DMS53 (cell line): ENCODE measurements at regions not wholly inside any gene's neighbourhood (a gene's known extent, or its start where the extent isn't known, plus 50 kb on each side); places are given as distances from the start of the nearest gene placed in this dataset.
"Not testable (repeated sequence)": the region's sequence is repeated elsewhere in the genome, so short reads cannot be mapped to it uniquely, and the experiment has no call there.

Experiments
- DNase-seq: peaks from one replicate; lab custom pipeline; 2025; lab: John Stamatoyannopoulos, UW

DNA sequence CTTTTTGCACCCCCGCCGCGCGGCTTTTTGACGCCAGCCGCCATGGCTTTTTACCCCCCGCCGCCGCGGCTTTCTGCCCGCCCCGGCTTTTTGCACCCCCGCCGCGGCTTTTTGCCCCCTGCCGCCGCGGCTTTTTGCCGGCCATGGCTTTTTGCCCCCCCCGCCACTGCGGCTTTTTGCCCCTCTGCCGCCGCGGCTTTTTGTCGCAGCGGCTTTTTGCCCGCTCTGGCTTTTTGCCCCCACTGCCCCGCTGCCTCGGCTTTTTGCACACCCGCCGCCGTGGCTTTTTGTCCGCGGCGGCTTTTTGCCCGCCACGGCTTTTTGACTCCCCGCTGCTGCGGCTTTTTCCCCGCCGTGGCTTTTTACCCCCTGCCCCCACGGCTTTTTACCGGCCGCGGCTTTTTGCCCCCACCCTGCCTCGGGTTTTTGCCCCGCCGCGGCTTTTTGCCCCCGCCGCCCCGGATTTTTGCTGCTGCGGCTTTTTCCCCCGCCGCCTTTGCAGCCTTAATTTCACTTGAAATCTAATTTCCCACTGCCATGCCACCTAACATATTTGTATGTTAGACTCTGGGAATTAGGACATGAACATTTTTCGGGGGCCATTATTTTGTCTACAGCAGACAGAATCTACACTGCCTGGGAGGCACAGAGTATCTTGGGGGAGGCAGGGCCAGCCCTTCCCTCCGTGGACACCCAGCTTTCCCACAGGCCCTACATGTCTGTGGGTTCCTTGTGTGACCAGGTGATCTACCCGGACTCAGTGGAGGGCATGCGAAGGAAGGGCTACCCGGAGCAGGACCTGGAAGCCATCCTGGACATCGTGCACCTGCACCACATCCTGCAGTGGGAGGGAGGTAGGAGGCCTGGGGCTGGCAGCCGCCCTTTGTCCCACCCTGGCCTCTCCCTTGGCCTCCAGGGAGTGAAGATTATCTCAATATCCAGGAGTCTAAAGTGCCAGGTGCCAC is 3031.0 kb upstream of the TEKT4 start:
- no peak for DNase-seq

DNA sequence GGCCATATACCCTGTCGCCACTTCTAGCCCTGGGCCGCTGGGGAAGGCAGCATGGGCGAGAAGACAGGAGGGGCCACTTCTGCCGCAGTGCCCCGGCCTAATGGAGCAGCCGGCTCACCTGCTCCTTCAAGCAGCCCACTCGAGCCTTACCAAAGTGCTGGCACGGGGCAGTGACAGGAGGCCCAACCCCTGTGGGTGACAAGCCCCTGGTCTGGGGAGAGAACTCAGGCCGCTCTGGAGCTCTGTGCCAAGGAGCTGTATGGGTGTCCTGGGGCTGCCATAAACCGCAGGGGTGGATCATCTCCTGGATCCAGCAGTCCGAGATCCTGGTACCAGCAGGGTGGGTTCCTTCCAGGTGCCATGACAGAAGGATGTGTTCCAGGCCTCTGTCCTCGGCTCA is 3029.0 kb upstream of the TEKT4 start:
- not testable (repeated sequence) for DNase-seq

DNA sequence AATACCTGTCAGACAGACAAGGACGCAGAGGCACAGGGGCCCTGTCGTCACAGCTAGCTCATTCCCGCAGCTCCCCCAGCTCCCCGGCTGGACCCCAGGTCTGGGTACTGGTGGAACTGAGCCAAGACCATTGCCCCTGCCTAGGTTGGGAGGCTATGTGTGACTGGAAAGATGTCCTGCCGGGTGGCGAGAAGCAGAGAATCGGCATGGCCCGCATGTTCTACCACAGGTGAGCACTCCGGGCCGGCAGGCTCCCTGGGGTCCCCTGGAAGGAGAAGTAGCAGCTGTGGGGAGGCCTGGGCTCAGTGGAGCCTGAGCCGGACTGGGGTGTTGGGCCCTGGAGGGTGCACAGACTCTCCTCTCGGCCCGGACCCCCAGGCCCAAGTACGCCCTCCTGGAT is 3028.3 kb upstream of the TEKT4 start:
- DNase-seq = not testable (repeated sequence)

DNA sequence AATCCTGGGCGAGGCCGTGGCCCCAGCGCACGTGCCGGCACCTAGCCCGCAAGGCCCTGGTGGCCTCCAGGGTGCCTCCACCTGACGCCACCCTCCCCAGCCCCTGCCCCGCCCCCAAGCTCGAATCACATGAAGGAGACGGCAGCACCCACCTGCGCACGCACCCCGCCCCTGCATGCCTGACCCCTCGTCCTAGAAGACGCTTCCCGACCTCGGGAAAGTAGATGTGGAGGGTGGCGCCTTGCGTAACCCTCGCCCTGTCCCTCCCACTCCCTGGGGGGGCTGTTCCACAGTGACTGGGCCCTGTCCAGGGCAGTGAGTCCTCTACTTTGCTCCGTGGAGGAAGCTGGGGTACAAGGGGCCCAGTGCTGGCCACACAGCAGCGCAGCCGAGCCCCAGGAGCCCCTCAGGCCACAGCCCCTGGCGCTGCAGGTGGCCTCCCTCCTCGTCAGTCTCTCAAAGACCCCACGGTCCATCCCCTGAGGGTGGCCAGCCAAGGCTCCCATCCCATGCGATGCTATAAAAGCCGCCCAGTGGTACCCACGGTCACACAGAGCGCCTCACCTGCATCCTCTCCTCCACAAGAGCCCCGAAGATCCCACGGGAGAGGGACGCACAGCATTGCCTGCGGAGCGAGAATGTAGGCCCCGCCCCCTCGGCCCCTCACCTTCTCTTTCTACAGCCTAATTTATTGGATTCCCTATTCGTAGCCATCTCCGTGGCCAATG is 3027.3 kb upstream of the TEKT4 start:
- not testable (repeated sequence) for DNase-seq

DNA sequence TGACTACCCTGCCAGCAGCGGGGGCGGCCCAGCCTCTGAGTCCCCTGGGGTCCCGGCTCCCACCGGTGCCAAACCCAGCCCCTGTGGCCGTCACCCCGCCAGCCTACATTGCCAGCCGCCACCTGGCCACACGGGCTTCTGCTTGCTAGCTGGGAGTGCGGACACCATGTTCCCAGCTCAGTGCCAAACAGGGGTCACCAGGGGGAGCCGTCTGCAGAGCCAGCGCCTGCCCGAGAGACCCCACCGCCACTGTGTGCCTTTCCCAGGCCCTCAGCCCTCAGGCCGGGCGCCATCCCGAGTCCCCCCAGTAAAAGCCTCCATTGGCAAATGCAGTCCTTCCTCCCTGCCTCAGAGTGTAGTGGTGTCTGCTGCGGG is 3026.8 kb upstream of the TEKT4 start:
- DNase-seq = not testable (repeated sequence)

DNA sequence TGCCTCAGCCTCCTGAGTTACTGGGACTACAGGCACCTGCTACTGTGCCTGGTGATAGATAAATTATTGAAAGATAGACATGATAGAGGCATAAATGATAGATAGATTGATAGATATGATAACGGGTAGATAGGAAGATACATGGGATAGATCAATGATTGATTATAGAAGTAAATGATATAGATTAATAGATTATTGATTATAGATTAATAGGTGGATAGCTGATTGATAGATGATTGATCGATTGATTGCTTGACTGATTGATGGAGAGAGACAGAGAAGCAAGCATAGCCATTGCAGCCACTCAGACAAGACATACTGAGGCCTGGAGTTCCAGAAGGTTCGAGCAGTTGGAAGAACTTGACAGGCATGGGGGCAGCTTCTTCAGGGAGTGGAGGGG is 3024.8 kb upstream of the TEKT4 start:
- DNase-seq = not testable (repeated sequence)

DNA sequence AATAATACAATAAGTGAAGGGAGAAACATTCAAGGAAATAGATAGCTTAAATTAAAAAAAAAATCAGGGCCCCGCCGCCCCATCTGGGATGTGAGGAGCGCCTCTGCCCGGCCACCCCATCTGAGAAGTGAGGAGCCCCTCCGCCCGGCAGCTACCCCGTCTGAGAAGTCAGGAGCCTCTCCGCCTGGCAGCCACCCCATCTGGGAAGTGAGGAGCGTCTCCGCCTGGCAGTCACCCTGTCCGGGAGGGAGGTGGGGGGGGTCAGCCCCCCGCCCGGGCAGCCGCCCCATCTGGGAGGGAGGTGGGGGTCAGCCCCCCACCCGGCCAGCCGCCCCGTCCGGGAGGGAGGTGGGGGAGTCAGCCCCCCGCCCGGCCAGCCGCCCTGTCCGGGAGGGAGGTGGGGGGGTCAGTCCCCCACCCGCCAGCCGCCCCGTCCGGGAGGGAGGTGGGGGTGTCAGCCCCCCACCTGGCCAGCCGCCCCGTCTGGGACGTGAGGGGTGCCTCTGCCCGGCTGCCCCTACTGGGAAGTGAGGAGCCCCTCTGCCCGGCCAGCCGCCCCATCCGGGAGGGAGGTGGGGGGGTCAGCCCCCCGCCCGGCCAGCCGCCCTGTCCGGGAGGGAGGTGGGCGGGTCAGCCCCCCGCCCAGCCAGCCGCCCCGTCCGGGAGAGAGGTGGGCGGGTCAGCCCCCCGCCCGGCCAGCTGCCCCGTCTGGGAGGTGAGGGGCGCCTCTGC is 3019.4 kb upstream of the TEKT4 start:
- not testable (repeated sequence) for DNase-seq

DNA sequence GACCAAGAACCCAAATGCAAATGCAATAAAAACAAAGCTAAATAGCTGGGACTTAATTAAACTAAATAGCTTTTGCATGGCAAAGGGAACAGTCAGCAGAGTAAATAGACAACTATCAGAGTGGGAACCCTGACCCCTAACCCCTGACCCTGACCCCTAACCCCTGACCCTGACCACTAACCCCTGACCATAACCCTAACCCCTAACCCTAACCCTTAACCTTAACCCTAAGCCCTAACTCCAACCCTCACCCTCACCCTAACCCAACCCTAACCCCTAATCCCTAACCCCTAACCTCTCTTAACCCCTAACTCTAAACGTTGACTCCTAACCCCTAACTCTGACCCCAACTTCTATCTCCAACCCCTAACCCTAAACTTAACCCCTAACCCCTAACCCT is 3014.3 kb upstream of the TEKT4 start:
- DNase-seq = not testable (repeated sequence)

DNA sequence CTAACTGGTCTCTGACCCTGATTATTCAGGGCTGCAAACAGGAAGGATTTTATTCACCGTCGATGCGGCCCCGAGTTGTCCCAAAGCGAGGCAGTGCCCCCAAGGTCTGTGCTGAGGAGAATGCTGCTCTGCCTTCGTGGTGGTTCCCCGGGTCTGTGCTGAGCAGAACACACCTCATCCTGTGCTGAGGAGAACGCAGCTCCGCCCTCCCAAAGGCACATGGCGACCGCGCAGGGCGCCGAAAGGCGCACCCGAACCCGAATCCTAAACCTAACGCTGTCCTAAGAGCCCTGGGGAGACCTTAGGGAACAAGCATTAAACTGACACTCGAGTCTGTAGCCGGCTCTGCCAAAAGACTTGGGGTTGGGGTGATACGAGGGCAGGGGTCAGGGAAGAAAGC is 3013.5 kb upstream of the TEKT4 start:
- DNase-seq = not testable (repeated sequence)

DNA sequence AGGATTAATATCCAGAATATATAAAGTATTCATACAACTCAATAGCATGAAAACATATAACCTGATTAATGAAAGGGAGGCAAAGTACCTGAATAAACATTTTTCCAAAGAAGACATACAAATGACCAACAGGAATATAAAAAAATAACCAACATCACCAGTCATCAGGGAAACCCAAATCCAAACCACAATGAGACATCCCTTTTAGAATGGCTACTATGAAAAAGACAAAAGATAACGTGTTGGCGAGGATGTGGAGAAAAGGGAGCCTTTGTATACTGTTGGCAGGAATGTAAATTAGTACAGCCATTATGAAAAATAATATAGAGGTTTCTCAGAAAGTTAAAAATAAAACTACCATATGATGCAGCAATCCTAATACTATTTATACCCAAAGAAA is 2999.5 kb upstream of the TEKT4 start:
- DNase-seq = not testable (repeated sequence)

DNA sequence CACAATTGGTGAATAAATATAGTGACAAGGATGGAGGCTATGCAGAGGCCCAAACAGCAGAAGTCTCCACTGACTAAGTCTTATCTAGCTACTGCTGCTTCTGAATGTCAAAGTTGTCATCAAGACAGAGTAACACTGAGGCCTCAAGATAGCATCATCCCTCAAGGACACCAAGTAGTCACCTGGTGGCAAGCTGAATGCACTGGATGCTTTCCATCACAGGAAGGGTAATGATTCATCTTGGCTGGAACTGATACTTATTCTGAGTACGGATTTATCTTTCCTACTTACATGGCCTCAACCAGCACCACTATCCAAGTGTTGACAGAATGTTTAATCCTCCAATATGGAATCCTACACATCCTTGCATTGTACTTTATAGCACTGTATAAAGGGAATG is 2997.8 kb upstream of the TEKT4 start:
- not testable (repeated sequence) for DNase-seq

DNA sequence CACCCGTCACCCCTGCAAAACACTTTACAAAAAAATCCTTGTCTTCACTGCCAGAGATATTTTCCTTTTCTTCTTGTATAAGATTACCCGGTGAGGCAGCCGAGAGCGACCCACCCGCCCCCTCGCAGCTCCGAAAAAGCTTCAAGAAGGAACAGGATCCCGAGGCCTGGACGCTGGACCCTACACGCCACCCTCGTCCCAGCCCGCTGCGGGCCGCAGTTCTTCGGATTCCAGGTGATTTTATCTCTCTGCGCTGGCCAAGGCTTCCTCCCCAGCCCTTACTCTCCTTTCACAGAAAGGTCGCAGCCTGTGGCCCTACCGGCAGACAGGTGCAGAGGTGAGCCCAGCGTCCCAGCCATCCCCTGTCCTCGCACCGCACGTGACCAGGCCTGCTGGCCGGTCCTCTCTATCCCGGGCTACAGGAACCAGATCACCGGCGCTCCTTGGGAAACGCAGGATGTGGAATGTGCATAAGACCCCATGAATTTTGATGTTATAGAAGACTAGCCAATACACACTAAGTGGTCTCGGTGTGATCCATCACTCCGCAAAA is 2993.5 kb upstream of the TEKT4 start:
- not testable (repeated sequence) for DNase-seq

DNA sequence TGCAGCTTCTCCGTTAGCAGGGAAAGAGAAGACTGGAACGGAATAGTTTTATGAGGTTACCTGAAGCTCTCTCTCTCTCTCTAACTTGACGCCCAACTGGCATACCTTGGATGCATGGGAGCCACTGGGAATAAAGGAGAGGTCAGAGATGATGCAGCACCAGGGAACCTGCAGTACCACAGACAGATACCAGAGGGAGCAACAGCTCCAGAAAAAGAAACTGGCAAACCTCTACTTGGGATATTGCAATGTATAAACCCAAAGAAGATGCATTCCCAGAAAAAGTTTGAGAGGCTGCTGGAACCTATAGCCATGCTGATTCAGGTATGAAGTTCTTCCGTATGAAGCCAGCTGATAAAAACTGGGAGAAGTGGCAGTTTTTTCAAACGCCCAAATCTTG is 2976.1 kb upstream of the TEKT4 start:
- DNase-seq = not testable (repeated sequence)

DNA sequence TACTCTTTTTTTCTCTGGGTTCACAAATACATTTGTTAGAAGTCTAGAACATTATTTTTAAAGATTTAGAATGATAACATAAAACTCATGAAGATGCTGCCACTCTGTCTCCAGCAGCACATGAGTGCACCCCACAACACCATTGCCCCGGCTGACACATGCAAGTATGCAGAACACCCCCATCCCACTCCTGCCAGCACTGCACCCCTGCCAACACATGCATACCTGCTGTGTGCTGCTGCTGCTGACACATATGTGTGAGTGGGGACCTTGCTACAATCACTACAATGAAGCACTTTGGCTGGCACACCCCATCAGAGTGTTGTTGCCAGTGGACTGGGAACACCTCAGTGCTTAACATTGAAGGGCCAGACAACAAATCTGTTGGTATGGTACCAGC is 2953.6 kb upstream of the TEKT4 start:
- not testable (repeated sequence) for DNase-seq
